ENCODE measurements at regions not wholly inside any gene's neighbourhood (a gene's known extent, or its start where the extent isn't known, plus 50 kb on each side); places are given as distances from the start of the nearest gene placed in this dataset.

DNA sequence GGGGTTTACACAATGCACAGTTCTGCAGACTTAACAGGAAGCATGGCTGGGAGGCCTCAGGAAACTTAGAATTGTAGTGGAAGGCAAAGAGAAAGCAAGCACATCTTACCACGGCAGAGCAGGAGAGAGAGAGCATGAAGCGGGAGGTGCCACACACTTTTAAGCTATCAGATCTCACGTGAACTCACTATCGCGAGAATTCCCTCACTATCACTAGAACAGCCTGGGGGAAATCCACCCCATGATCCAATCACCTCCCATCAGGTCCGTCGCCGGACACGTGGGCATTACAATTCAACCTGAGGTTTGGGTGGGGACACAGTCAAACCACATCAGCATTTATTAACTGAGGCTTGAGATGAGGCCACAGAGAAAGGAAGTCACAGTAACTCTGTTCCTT, 326.7 kb downstream of the C16orf95 start:
- TF ChIP-seq EZH2phosphoT487 (IDR thresholded peaks at IDR 0.05; ENCODE audit: insufficient read depth, low read depth) (no peak), EZH2 (IDR thresholded peaks at IDR 0.05; ENCODE audit: insufficient read depth, poor library complexity, severe bottlenecking) (no peak)

Measured in GM23248 (cell line).